Heart right ventricle (tissue), 16 donors: ENCODE measurements at regions not wholly inside any gene's neighbourhood (a gene's known extent, or its start where the extent isn't known, plus 50 kb on each side); places are given as distances from the start of the nearest gene placed in this dataset.

ENCODE experiments used
- ATAC-seq, 8 donors: fragments of 200-7000 bp; cut with Tn5 transposase; one replicate each; pipeline ENCODE4 v1.9.1; 2020; ENCODE audit warnings: mild to moderate bottlenecking in 8 of 8, moderate library complexity in 8 of 8, moderate number of reproducible peaks in 1 of 8
- DNase-seq, 2 donors: peaks; one replicate each; pipeline ENCODE4 v3.0.0-alpha.2; 2020
- H3K27ac ChIP-seq, 10 donors: fragments of 200-600 bp; sonication (generic) in 2 of 10; one replicate each; pipeline versions ENCODE4 v1.5.0 to v1.8.0; 2020 to 2022; ENCODE audit warnings: mild to moderate bottlenecking in 3 of 10
- H3K27me3 ChIP-seq, 7 donors: fragments of 200-600 bp; one replicate each; pipeline ENCODE4 v1.8.0; 2021 to 2022; ENCODE audit warnings: mild to moderate bottlenecking in 2 of 7
- H3K36me3 ChIP-seq, 9 donors: fragments of 200-600 bp; sonication (generic) in 1 of 9; one replicate each; pipeline versions ENCODE4 v1.5.0 to v1.8.0; 2020 to 2022; ENCODE audit warnings: mild to moderate bottlenecking in 2 of 9
- H3K4me1 ChIP-seq, 9 donors: fragments of 200-600 bp; sonication (generic) in 1 of 9; one replicate each; pipeline versions ENCODE4 v1.5.0 to v1.8.0; 2020 to 2022; ENCODE audit warnings: mild to moderate bottlenecking in 4 of 9
- H3K4me3 ChIP-seq, 10 donors: fragments of 200-600 bp; sonication (generic) in 2 of 10; one replicate each; pipeline versions ENCODE4 v1.5.0 to v1.8.0; 2020 to 2022; ENCODE audit warnings: mild to moderate bottlenecking in 7 of 10, moderate library complexity in 2 of 10
- H3K9me3 ChIP-seq, 11 donors: fragments of 200-600 bp in 10 of 11; sonication (generic) in 2 of 11; one replicate each; pipeline versions ENCODE4 v1.5.0 to v1.8.0; 2013 to 2022; ENCODE audit warnings: mild to moderate bottlenecking in 2 of 11, control low read depth in 1 of 11, moderate library complexity in 1 of 11
- CTCF ChIP-seq, 9 donors: fragments of 200-600 bp; sonication (generic) in 2 of 9; IDR thresholded peaks; one replicate each; pipeline versions ENCODE4 v1.5.0 to v1.8.0; 2021 to 2022; ENCODE audit warnings: antibody characterized with exemption in 9 of 9, mild to moderate bottlenecking in 5 of 9, moderate library complexity in 1 of 9
- WGBS, 2 donors: extraction: QIAGEN DNeasy Blood & Tissue Kit; methylation state at CpG; one replicate each; pipeline ENCODE4 v1.1.7; 2013; ENCODE audit warnings: inconsistent platforms in 1 of 2; 5-methylcytosine and 5-hydroxymethylcytosine counted together
- intact Hi-C, 10 donors: fragments of 100-400 bp; cut with DNase I; formaldehyde crosslinking; loops; one replicate each; pipeline versions ENCODE4 v1.11.1 to v1.14.2; 2022
- donor health status: Arrhythmogenic right ventricular cardiomyopathy.
- donor health status: ischemic (EF 13 %, LVEDD 7.1; RV severe dilation, severe dysfunction).
- donor health status: healthy with polysubstance abuse.
- donor health status: DM: no; HTN: yes; CAD: no.
- donor health status: DM: no; HTN: no; CAD: no.
- donor health status: ischemic (EF 25% LVEDD 6.9; RV normal size, moderate dysfunction).
- donor health status: ischemic (EF 25% LVEDD 5.7; RV mildly dilated, moderate dysfunction).
- donor health status: healthy.
- donor health status: DM: yes; HTN: yes; CAD: no.
- donor health status: Ischemic cardiomyopathy.
- donor health status: ischemic (EF 35%, LVEDD 5.7; RV mildly dilated, moderate dysfunction).
- donor health status: nonischemic (EF 11% LVEDD 7.7; RV severe dilation, severe dysfunction).
- donor health status: DM: yes; HTN: yes; CAD: no.
- donor health status: PGD.
- donor health status: ischemic (EF 29% LVEDD 5.4; RV normal size, mild dysfunction).
- donor health status: nonischemic (EF 23%, LVEDD 6.1; RV moderate dilation, normal function).

GRCh38 chr12:39000370-39000769 is 95.0 kb upstream of the CPNE8 start:
- Histone ChIP-seq H3K27ac (no peak overlapping the region), H3K9me3 (no peaks in the 10 kb centered on the region), H3K27me3 (peaks cover 0 to 7% (median 0%) of the 10 kb centered on the region in 7 donors), H3K4me1 (no peaks in the 10 kb centered on the region), H3K36me3 (no peaks in the 10 kb centered on the region), H3K4me3 (no peak overlapping the region)
- no peak for DNase-seq
- TF ChIP-seq CTCF (IDR thresholded peaks at IDR 0.05) = no peak
- no peak for ATAC-seq
- intact Hi-C loops = no loop called here
- 76 to 78% methylated on average over 3 of the region's 3 CpGs for WGBS, 2 donors

- Histone ChIP-seq H3K27ac (no peak overlapping the region), H3K36me3 (no peaks in the 10 kb centered on the region), H3K9me3 (no peaks in the 10 kb centered on the region), H3K4me1 (no peaks in the 10 kb centered on the region), H3K27me3 (peaks cover 0 to 7% (median 0%) of the 10 kb centered on the region in 7 donors), H3K4me3 (no peak overlapping the region)
- DNase-seq = no peak
- ATAC-seq = no peak
- TF ChIP-seq CTCF (IDR thresholded peaks at IDR 0.05) = no peak
- intact Hi-C loops = no loop called here
- WGBS, 2 donors = 63 to 79% methylated on average over 2 of the region's 2 CpGs
Observed at GRCh38 chr12:38998887-38999482, 93.6 kb upstream of the CPNE8 start.

GRCh38 chr12:38995249-38995648 is 89.9 kb upstream of the CPNE8 start:
- WGBS, 2 donors = 50 to 69% methylated on average over 3 of the region's 3 CpGs
- no peaks in the 10 kb centered on the region for H3K36me3 ChIP-seq
- H3K4me1 ChIP-seq = no peaks in the 10 kb centered on the region

GRCh38 chr12:38985961-38986360 is 80.6 kb upstream of the CPNE8 start:
- ATAC-seq (no peak), DNase-seq (no peak)
- Histone ChIP-seq H3K4me3 (no peak overlapping the region), H3K9me3 (peaks cover 0 to 45% (median 15%) of the 10 kb centered on the region in 11 donors), H3K27me3 (no peaks in the 10 kb centered on the region), H3K36me3 (no peaks in the 10 kb centered on the region), H3K4me1 (no peaks in the 10 kb centered on the region), H3K27ac (no peak overlapping the region)
- no peak for TF ChIP-seq CTCF (IDR thresholded peaks at IDR 0.05)
- 84 to 93% methylated on average over 1 of the region's 1 CpG for WGBS, 2 donors
- intact Hi-C loops = no loop called here

More at GRCh38 chr12:38995249-38995648, 89.9 kb upstream of the CPNE8 start:
- DNase-seq (no peak), ATAC-seq (no peak)
- H3K27me3 ChIP-seq = peaks cover 0 to 7% (median 0%) of the 10 kb centered on the region in 7 donors
- peaks cover 0 to 14% (median 0%) of the 10 kb centered on the region in 11 donors for H3K9me3 ChIP-seq
- intact Hi-C loops = no loop called here
- H3K27ac ChIP-seq = no peak overlapping the region
- no peak overlapping the region for H3K4me3 ChIP-seq
- no peak for TF ChIP-seq CTCF (IDR thresholded peaks at IDR 0.05)
